ENCODE measurements at regions not wholly inside any gene's neighbourhood (a gene's known extent, or its start where the extent isn't known, plus 50 kb on each side); places are given as distances from the start of the nearest gene placed in this dataset.
A peak's percentile ranks its signal among the peaks of the same experiment; 100 is the strongest.
"Not testable (repeated sequence)": the region's sequence is repeated elsewhere in the genome, so short reads cannot be mapped to it uniquely, and the experiment has no call there.

DNA sequence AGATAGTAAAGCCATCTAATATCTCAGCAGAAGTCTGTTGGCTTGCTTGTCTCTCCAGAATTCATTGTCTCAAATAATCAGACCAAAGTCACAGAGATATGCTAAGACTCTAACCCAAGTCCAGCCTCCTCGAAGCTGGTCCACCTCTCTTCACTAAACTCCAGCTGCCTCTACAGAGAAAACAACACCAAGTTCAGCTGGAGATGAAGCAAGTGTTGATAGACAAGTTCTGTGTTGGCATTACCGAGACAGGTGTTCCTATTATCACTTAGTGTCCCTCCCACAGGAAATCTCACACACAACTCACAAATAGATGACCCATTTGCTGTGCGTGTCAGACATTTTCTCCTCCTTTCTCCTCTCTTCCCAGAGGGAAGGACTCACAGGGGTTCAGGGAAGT, 164.4 kb upstream of the ANKFN1 start:
- DNase-seq (no peak), ATAC-seq (no peak)
- intact Hi-C loops (cut with micrococcal nuclease) = no loop called here

DNA sequence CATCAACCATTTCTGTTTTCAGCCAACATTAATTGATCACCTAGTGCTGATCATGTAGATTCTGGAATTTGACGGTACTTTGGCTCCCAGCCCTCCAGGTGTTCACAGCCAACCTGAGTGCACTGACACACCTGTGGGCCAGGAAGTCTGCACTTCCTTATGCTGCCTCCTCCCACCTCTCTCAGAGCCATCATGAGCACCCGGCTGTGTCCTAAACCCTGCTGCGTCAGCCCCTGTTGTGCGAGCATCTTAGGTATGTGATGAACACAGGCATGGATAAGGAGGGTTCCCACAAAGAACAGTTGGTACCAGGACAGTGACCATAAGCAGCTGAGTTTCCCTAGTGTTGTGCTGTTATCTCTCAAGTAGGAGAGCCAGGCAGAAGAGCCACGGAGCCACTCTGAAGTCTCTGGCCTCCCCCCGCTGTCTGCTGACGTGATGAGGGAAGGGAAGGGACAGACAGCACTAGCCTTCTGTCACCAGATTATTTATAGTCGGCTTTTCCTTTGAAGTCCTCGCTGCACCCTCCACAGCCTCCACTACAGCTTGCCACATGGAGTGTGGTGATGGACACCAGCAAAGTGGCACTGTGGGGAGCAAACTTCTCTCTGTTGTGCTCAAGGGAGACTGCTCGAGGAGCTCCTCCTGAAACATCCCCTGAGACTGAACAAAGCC, 162.8 kb upstream of the ANKFN1 start:
- intact Hi-C loops (cut with micrococcal nuclease) = no loop called here
- DNase-seq (no peak), ATAC-seq (no peak)

DNA sequence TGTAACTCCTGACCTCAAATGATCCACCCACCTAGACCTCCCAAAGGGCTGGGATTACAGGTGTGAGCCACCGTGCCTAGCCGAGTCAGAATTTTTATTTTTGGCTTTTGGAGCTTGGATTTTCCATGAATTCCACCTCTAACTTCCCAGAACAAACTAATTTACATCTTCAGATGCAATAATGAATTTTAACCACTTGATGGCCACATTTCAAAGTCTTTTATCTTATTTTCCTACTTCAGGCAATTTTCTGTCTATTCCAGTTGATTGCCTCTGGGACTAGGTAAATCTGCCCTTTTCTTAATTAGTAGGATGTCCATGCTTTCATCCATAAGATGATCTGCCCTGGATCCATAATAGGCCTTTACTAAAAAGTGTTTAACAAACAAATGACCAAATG, 156.4 kb upstream of the ANKFN1 start:
- no peak for ATAC-seq
- intact Hi-C loops (cut with micrococcal nuclease) = no loop called here
- no peak for DNase-seq

DNA sequence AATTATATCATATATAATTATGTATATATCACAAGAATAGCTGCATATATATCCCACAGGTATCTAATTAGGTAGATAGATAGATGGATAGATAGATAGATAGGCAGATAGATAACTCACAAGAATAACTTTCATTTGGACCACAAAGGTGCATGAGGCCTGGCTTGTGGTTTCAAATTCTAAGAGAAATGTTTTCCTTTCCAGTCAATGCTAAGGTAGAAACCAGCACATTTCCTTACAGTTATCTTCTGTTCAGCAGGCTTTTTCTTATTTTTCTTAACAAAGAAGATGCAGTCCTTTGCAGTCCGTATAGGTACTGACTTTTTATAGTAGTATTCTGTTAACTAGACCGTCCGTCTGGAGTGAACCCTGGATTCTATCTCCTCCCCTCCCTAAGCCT, 152.9 kb upstream of the ANKFN1 start:
- intact Hi-C loops (cut with micrococcal nuclease) = no loop called here
- no peak for DNase-seq
- ATAC-seq = no peak

DNA sequence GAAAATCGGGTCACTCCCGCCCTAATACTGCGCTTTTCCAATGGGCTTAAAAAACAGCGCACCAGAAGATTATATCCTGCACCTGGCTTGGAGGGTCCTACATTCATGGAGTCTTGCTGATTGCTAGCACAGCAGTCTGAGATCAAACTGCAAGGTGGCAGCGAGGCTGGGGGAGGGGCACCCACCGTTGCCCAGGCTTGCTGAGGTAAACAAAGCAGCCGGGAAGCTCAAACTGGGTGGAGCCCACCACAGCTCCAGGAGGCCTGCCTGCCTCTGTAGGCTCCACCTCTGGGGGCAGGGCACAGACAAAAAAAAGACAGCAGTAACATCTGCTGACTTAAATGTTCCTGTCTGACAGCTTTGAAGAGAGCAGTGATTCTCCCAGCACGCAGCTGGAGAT, 150.6 kb upstream of the ANKFN1 start:
- ATAC-seq; intact Hi-C loops (cut with micrococcal nuclease); DNase-seq: not testable (repeated sequence)

DNA sequence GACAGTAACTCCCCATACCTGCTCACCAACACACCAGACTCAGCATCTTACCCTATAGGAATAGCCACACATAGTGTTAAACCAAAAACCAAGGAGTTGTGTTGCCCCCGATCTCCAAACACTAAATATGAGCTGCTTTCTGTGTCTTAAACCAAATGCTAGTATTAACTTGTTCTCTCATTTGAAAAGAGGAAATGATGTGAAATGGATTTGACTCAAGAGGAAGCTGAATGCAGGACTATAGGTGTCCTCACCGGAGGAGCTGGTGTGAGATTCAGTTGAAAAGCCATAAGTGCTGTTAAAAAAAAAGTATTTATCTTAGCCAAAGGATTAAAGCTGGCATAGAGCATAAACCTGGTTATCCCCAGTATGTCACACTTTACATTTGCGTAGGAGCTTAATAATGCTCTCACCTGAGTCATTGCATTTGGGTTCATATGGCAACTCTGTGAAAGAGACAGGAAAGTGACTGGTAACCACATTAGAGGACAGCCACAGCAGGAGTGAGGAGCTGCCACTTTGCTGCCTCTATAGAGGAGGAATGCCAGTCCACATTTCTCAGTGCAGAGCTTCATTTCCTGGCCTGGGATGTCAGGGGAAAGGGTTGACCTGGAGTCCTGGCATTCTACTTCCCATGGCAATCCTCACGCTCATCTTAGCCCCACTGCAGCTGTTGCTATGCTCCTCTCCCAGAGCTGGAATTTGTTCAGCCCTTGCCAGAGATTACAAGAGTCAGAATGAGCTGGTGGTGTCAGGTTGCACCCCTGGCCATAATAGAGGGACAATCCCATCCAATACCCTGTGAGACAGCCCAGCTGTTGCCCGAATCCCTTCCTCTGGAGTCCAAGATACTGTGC, 143.3 kb upstream of the ANKFN1 start:
- intact Hi-C loops (cut with micrococcal nuclease) = no loop called here
- DNase-seq (no peak), ATAC-seq (no peak)

DNA sequence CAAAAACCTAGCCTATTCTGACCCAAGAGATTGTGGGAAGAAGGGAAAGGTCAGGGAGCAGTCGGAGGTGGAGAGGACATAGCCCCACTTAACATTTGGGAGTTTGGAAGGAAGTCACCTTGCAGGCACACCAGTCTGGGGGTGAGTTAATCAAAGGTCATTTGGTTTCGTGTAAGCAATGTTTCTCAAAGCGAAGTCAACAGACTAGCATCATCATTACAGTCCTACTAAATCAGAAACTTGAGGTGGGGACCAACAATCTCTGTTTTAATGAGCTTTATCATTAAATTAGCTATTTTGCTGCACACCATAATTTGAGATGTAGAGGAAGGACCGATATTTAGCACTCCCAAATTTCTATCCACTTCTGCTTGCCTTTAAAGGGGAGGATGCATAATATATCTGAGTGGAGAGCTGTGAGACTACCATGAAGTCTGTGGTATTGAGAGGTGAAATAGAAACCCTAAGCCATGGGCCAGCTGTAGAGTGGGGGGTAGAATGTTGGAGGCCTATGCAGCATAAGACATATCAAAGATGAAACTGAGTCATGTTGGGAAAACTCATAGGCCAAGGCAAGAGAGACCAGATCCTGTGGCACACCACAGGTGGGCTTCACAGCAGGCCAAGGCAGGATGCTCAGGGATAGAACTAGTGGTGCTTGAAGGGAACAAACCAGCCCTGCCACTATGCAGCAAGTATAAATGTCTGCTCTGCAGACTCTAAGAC, 141.7 kb upstream of the ANKFN1 start:
- ATAC-seq (no peak), DNase-seq (no peak)
- intact Hi-C loops (cut with micrococcal nuclease) = no loop called here

DNA sequence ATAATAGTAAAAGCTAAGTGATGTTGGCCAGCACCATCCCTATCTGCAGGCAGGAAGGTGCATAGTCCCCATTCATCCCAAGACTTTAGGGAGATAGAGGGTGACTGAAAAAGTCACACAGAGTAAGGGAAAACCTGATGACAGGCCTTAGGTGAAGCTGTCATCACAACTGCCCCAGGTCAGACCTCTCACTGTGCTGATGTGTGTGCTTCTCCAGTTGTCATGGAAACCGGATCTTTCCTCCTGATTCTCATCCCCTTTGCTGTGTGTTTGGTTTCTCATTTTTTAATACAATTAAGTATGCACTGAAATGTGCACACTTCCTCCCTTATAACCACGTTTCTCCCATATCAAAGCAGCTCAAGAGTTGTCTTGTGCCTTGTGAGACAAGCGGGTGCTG, 135.1 kb upstream of the ANKFN1 start:
- DNase-seq (no peak), ATAC-seq (no peak)
- intact Hi-C loops (cut with micrococcal nuclease) = no loop called here

DNA sequence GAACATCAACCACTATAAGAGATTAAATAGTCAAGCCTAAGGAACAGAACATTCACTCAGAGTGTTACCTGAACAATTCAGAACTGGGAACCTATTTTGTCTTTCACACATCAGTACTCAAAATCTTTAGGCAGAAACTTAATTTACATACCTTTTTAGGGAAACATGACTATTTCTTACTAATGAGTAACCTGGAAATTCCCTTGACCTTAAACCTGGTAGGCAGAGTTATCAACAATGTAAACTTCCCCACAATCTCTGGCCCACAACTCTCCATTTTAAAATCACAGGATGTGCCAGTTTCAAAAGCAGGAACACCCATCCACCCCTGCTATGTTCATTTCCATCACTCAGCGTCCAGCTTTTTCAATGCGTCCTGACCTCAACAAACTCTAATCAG, 132.9 kb upstream of the ANKFN1 start:
- DNase-seq (no peak), ATAC-seq (no peak)
- intact Hi-C loops (cut with micrococcal nuclease) = no loop called here

DNA sequence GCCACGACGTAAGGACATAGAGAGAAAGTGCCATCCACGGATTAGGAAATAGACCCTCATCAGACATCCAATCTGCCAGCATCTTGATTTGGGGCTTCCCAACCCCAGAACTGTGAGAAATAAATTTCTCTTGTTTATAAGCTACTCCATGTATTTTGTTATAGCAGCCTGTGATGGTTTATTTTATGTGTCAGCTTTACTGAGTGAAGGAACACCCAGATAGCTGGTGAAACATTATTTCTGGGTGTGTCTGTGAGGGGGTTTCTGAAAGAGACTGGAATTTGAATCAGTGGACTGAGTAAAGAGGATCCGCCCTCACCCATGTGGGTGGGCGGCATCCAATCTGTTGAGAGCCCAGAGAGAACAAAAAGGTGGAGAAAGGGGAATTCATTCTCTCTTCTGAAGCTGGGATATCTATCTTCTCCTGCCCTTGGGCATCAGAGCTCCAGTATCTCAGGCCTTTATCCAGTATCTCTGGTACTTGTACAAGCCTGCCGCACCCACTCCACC, 131.5 kb upstream of the ANKFN1 start:
- ATAC-seq (no peak), DNase-seq (no peak)
- intact Hi-C loops (cut with micrococcal nuclease) = no loop called here

DNA sequence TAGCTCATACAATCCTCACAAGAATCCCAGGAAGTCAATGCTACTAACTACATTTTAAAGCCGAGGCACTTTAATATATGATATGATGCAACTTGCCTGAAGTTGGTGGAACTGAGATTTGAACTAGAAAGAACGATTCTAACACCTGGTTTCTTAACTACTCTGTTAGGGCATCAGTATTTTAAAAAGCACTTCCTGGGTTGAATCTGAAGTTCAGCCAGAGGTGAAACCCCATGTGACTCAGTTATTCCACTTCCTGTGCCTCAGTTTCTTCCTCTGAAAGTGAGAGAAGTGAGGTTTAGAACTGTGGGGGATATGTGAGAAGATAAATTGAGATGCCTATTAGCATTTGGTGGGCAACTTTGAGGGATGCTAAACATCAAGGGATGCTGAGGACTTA, 129.4 kb upstream of the ANKFN1 start:
- DNase-seq (no peak), ATAC-seq (no peak)
- intact Hi-C loops (cut with micrococcal nuclease) = no loop called here

DNA sequence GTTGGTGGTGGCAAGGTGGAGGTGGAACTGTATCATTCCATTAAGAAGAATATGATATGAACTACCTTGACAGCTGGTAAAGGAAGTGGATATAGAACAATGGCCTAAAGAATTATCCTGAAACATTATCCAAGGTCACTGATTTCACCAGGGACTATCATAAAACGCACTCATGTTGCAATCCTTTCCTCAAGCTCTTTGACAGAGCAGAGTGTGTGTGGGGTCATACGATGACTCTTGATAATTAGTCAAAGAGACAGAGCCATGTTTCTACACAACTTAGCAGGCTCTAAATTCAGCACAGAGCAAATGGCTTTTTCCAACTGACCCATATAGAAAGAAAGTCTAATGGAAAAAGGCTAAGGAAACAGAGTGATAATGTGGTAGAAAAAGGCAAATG, 126.4 kb upstream of the ANKFN1 start:
- intact Hi-C loops (cut with micrococcal nuclease) = no loop called here
- ATAC-seq (no peak), DNase-seq (no peak)

DNA sequence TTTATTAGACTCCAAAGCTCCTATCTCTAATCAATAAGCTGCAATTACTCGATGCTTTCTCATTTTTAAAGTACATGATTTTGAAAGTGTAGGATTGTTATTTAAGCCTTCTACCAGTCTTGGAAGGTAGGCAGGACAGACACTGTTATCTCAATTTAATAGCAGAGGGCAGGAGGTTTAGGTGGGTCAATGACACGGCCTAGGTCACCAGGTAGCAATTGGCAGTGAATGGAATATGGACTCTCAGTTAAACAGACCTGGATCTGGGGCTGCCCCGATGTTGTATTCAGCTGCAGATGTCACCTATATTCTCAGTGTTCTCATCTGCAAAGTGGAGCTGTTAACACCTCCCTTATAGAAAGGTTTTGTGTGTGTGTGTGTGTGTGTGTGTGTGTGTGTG, 124.4 kb upstream of the ANKFN1 start:
- ATAC-seq (no peak), DNase-seq (no peak)
- intact Hi-C loops (cut with micrococcal nuclease) = no loop called here

DNA sequence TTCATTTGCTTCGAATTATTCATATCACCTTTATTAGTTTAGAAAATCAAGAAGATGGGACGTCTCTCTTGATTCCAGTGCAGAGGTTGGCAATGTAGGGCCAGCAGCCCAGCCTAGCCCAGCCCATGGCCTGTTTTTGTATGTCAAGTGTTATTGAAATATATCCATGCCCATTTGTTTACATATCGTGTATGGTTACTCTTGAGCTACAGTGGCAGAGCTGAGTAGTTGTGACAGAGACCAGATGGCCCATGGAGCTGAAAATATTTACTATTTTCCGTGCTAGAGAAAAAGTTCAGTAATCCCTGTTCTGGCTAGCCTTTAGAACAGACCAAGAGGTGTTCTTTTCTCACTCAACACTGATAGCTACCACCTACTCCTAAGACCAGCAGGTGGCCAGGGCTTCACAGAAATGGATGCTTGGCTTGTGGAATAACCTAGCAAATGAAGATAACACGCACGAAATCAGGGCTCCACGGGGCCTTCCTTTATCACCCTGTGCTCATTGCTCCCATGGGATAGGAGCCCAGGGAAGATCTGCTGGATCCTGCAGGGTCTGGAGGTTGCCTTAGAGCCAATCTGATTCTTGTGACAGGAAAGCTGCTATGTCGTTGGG, 123.2 kb upstream of the ANKFN1 start:
- intact Hi-C loops (cut with micrococcal nuclease) = no loop called here
- DNase-seq (no peak), ATAC-seq (no peak)

DNA sequence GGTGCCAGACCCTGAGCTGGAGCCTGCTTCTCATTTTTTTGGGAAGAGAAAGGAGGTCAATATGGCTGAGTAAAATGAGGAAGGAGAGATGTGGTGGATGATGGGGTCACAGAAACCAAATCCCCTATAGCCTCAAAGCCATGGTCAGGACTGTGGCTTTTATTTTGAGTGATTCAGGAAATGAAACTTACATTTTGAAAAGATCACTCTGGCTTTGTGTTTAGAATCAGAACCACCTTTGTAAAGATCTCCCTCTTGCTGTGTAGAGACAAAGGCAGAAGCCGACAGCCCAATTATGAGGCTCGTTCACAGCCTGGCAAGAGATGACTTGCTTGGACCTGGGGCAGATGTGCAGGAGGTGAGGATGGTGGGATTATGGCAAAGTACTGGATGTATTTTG, 121.6 kb upstream of the ANKFN1 start:
- intact Hi-C loops (cut with micrococcal nuclease) = no loop called here

DNA sequence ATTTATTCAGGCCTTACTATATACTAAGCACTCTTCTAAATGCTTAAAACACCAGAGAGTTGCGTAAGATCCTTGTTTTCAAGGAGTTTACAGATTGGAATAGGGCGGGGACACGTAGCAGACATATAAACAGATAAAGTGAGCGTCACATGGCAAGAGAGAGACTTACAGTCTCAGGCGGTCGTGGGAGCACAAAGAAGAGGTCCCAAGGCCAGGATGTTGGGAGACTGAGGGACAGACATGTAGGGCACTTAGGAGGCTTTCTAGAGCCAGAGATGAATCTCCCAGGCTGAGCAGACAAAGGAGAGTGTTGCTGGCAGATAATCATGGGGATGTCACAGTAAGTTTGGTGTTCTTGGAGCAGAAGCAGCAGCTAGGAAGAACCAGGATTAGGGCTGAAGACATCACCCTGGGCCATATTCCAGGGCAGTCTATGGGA, 119.1 kb upstream of the ANKFN1 start:
- ATAC-seq (peak; percentile 78), DNase-seq (no peak)
- intact Hi-C loops (cut with micrococcal nuclease) = no loop called here

More for the DNA sequence above, 121.6 kb upstream of the ANKFN1 start:
- ATAC-seq (no peak), DNase-seq (no peak)

DNA sequence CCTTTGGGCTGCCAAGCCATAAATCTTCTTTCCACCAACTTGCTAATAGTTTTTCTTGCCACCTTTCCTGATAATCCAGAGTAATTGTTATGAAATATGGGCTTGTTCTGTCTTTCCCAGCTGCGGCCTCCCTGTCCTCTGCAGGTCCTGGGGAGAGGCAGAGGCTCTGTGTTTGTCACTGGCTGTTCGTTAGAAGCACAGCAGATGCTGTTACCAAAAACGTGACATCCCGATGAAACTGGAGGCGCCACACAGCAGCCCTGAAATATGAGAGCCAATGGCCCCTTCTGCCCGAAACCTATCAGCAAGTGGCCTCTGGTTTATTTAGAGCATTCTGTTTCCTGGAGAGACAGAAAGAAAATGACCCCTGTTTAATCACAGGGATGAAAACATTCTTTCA, 115.1 kb upstream of the ANKFN1 start:
- ATAC-seq (no peak), DNase-seq (no peak)
- intact Hi-C loops (cut with micrococcal nuclease) = no loop called here

DNA sequence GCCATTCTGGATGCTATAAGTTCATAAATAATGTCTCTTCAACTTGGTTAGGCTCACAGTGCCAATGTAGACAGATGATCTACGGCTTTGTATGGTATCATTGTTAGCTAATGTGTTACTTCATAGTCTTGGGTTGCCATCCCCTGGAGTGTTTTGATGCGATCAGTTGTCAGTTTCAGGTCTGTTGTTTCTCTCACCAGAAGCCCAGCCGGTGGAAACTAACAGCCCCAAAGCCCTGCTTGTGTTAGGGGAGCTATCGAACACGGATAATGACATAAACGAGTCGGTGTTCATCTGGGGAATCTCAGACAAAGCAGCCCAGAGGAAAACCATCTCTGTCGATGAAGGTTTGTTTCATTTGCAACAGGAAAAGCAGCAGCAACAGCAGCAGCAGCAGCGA, 107.4 kb upstream of the ANKFN1 start:
- intact Hi-C loops (cut with micrococcal nuclease) = no loop called here

DNA sequence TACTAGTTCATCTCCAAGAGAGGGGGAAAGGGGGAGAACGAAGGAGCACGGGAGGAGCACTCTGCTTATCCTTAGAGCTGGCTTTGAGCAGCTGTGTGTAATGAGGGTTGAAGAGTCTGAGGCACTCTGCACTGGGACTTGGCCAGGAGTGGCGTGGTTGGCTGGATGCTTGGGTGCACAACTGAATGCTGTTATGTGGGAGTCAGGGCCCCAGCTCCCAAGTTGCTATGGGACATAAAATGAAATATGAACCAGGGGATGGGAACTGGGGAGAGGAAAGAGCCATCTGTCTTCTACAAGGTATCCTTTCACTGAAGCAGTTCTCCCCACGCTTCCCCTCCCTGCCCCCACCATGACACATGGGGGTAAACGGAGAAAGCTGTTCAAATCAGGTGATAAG, 105.9 kb upstream of the ANKFN1 start:
- no peak for ATAC-seq
- intact Hi-C loops (cut with micrococcal nuclease) = no loop called here
- no peak for DNase-seq

More for the DNA sequence above, 107.4 kb upstream of the ANKFN1 start:
- ATAC-seq = no peak
- DNase-seq = no peak

DNA sequence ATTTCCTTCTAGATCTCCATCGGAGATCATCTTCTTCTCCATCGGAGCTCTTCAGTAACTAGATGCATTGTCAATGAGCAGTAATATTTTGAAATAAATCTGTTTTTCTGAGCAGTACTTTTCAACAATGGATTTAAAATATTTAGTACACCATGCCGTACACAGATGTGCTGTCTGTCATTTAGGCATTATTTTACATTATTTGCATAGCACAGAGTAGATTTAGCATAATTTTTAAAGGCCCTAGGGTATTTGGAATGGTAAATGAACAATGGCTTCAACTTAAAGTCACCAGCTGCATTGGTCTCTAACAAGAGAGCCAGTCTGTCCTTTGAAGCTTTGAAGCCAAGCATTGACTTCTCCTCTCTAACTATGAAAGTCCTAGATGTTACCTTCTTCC, 95.4 kb upstream of the ANKFN1 start:
- intact Hi-C loops (cut with micrococcal nuclease) = no loop called here
- DNase-seq (no peak), ATAC-seq (no peak)

All from left ventricle myocardium superior (tissue), 1 donor.